ENCODE measurements at regions not wholly inside any gene's neighbourhood (a gene's known extent, or its start where the extent isn't known, plus 50 kb on each side); places are given as distances from the start of the nearest gene placed in this dataset.

DNA sequence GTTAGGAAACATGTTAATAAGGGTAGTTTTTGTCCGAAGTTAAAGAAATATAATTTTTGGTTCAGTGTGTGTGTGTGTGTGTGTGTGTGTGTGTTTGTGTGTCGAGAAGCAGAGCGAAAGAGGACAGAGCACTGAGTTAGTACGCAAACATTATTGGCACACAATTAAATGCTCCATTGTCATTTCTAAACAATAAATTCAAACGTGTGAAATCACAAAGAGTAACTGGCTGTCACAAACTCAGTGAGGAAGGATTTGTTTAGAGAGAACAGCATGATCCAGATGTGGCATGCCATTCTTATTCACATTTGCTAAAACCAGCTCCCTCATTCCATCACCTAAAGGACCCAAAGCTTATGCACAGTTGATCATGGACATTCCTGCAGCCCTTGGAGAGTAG is 970.8 kb downstream of the DTWD2 start:
- DNase-seq, result no peak

DNA sequence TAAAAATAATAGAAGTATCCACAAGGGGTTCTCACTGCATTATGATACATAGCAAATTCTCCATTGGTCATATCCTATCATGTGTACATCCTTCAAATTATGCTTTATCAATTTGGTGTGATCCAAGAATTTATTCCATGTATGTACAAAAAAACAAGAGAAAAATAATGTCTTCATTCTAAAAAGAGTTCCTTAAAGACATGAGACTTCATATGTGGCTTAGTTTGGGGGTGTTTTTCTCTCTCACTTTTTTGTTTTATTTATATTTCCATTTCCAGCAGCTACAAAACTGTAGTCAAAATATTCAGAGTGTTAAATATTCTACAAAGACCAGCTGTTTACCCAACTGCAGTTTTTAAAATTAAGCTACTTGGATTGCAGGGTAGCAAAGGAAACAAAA is 972.0 kb downstream of the DTWD2 start:
- DNase-seq, result no peak

DNA sequence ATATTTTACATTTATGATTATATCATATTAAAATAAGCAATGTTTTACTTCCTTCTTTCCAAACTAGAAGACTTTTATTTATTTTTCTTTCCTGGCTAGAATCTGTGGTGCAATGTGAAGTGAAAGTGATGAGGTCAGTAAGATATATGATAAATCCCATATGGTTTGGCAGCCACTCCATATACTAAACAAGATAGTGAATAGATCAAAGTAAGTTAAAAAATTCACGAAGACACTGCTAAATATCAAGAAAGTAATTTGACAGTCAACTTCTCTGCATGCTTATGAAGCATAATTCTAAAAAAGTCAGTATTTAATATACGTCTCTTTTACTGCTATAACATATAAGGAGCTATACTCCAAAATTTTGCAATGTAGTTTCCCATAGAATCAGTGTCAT is 972.8 kb downstream of the DTWD2 start:
- no peak for DNase-seq

DNA sequence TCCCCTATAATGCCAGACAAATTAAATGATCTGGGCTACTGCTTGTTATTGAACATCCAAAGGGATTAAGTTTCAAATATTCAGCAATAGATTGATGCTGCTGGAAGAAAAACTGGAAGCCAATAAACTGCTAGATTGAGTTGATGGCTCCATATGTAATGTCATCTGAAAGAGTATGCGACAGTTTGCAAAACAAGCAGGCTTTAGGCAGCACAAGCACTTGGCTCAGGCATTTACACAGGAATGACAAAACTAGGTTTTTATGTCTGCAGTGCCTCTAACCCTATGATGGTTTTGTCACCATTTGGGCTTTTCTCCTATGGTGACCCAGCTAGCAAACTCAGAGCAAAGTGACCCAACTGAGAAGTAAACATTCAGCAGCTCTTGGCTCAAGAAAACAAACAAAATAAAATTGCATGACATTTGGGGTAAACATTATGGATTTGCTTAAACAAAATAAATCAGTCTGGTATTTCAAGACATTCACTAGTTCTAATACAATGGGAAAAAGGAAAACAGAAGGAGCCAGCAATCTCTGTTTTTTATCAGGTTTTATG is 978.5 kb downstream of the DTWD2 start:
- DNase-seq, result no peak

DNA sequence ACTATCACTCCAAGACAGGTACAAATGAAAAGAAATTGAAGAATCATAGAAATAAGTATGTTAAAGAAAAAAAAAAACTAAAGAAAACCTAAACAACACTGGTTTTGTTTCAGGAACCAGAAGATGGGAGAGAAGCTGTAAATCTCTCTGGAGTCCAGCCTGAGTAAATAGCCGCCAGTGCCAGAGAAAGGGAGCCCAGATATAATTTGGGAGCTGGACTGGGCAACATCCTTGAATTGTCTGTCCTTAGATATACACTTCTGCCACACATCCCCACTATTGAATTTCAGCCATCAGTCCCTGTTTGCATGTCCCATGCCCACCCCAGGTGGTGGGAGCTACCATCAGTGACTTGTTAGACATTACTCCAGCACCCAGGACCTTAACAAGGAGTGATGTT is 979.6 kb downstream of the DTWD2 start:
- no peak for DNase-seq

DNA sequence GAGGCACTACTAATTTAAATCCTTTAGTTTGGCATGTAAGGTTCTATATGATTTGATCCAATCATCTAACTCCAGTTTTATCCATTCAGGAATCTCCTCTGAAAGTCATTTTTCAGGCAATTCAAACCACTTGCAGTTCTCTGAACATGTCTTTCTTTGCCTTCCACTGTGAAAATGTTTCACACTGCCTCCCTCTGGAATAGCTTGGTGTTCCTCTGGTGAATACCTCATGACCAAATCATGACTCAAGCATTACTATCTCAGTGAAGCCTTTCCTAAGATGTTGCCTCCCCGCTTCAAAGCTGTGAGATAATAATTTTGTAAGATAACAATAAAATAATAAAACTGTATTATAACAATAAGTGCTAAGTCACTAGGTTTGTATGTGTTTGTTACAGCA is 981.1 kb downstream of the DTWD2 start:
- DNase-seq, result no peak

DNA sequence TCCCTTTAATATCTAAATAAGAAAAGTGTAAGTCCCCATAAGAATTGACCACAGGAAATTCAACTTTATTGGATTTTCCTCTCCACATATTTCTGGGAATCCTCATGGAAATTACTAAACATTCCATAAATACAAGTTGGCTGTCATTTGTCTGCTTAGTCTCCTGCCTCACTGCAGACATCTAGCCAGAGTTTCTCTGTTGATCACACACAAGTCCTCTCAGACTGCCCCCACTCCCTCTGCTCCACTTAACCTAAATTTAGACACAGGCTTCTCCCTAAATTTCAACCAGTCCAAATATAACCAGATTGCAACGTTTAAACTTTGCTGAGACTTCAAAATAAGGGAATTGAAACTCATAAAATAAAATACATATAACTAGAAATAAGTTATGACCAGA is 982.1 kb downstream of the DTWD2 start:
- no peak for DNase-seq

DNA sequence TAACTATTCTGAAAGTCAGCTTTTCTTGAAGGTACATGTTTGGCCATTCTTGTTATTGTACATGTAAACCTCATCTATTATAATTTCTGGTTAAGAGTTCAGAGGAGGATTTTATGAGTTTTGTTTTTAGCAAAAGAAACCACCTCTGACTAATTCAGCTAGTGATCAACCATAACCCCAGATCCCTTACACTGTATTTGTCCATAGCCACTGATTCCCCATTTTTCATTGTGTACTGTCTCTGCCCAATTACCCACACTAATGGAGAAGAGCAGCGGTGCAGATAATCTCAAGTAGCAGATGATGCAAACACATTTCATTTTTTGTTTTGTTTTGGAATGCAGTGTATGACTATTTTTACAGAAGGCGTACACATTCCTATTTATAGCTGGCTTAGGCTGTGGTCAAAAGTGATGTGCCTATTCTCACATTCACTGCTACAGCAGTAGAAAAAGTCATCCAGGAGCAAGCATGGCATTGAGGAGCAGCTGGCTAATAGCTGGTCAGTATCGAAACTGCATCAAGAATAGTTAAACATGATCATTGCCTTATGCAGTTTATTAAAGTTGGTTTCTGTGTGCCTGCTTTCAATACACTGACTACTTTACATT is 988.3 kb downstream of the DTWD2 start:
- no peak for DNase-seq

DNA sequence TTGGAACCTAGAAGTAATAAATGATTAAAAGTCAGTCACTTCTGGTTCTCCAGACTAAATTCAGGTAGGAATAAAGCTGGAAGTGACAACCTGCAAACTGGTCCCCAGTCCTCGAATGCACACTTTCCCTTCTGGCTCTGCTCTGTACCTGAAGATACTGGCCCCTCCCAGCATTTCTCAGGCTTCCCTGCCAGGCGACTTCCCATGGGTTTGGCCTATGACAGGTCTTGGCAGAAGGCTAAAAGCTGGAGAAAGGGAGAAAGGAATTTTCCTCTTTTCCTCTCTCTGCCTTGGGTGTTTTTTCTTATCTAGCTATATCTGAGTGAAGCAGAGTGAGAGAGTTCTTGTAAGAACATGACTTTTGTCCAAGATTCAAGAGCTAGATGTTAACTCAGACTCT is 1005.7 kb downstream of the DTWD2 start:
- DNase-seq, result no peak

DNA sequence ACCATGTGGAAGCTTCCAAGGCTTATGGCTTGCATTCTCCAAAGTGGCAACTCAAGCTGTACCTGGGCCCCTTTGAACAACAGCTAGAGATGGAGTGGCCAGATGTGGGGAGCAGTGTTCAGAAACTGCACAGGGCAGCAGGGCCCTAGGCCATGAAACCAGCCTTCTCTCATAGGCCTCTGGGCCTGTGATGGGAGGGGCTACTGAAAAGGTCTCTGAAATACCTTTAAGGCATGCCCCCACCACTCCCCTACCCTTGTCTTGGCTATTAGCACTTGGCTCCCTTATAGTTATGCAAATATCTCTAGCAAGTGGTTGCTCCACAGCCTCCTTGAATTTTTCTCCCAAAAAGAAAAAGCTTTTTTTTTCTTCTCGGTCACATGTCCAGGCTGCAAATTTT is 1014.6 kb downstream of the DTWD2 start:
- no peak for DNase-seq

DNA sequence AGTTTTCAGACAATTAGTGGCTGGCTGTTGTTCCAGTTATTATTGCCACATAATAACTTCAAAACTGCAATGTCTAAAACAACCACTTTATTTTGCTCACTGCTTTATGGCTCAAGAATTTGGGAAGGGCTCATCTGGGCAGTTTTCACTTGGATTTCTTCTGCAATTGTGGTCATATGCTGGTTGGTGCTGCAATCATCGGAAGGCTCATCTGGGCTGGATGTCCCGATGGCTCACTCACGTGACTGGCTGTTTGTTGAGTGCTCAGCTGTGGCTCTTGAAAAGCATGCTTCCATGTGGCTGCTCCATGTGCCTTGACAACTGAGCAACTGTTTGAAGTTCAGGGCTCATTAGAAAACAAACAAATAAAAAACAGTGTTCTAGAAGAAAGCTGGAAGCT is 1032.5 kb downstream of the DTWD2 start:
- no peak for DNase-seq

DNA sequence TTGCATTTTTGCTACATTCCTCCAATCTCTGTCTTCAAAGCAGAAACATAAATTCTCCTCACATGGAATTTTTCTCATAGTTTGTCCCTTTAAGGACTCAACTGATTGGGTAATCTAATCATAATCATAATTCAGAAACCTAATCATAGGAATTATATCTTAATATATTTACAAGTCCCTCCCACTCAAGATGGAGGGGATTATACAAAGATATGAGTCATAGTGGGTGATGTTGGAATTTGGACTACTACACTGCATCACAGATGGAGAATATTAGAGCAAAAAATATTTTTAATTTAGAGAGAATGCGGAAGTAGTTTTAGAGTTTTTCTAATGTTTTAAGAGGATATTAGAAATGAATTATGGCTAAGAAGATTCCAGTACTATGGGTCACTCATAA is 1034.0 kb downstream of the DTWD2 start:
- no peak for DNase-seq

DNA sequence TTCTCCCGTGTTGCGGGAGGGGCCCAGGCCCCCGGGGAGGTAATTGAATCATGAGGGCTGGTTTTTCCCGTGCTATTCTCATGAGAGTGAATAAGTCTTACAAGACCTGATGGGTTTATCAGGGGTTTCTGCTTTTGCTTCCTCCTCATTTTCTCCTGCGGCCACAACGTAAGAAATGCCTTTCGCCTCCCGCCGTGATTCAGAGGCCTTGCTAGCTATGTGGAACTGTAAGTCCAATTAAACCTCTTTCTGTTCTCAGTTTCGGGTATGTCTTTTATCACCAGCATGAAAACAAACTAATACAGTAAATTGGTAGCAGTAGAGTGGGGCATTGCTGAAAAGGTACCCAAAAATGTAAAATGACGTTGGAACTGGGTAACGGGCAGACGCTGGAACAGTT is 1035.1 kb downstream of the DTWD2 start:
- DNase-seq, result no peak

DNA sequence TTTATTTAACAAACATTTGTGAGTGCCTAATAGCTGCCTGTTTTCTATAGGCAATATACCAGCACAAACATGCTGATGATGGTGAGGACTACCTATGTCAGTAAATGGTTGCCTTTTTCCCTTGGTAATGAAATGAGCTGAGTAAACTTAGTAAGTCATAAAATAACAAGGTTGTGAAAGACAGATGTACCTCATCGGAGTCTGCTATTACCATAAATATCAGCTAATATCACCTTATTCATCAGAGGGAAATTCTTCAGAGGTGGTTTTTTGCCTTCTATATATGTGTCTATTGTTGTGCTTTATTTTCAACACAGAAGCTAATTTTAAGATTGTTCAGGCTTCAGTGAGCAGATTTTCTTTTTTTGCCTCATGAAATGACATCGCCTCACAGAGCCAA is 1040.5 kb downstream of the DTWD2 start:
- no peak for DNase-seq

DNA sequence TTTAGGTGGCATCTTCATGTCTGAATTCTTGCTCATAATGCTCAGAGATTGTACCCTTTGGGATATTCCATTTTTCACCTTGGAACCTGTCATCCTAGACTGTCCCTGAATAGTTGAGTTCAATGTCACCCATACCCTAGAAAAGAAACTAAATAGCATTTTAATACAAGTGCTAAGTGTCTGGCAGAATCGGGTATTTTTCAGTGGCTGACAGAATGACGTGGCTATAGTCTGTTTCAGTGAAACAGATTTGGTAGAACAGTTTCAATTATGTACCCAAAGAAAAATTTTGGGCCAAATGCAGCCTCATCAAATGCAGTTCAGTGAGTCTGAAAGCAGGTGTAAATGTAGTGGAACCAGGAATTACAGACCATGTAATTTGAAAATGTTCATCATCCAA is 1041.2 kb downstream of the DTWD2 start:
- no peak for DNase-seq

DNA sequence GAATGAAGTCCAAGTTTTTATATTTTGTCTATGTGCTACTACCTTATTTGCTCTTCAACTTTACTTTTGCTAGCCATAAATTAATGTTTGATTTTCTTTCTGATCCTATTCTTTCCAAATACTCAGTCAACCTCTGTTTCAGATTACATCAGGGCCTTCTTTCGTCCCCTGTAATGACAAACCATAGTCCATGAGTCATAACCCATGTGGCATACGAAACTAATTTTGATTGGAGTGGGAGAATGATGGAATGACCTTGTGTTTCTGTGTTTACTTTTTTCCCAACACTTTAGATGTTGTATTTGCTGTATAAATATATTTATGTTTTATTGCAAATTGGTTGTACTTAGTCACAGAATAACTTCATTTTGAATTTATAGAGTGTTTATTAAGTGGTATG is 1043.1 kb downstream of the DTWD2 start:
- DNase-seq, result no peak

DNA sequence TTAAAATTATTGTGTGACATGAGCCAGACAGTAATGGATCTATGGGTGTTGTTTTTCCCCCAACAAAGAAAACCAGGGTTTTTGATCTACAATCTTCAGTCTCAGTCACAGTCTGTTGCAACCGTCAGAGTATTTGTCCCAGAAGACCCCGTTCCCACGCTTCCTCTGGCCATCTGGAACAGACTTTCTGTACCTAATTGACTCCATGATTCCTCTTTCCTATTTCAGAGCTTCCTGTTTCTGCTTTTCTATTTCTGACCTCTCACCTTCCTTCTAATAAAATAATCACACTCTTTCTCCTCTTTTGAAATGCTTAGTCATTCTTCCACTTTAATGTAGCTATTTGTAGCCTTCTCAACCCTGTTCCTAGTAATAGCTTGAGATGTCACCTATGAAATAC is 1044.8 kb downstream of the DTWD2 start:
- no peak for DNase-seq

DNA sequence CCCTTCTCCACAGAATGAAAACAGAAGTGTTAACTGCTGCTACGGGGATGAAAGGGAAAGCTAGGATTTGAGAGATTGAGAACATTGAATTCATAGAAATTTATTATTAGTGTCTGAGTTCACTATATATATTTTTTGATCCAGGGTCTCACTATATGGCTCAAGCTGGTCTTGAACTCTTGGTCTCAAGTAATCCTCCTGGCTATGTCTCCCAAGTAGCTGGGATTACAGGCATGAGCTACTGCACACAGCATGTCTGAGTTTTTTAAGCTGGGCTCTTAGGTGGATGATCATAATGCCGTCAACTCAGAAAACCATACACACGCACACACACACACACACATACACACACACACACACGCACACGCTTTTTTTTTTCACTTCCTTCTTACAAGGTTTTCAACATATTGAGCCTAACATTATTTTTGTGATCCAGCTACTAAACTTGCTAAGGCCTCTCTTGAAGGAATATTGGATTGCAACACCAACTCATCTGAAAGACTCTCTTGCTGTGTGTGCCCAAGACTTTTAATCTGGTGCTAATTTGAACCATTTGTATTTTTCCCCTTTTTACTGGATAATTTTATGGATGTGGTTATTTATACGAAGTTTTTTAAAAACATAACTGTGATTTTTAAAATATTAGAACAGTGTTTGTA is 1045.4 kb downstream of the DTWD2 start:
- DNase-seq, result no peak

DNA sequence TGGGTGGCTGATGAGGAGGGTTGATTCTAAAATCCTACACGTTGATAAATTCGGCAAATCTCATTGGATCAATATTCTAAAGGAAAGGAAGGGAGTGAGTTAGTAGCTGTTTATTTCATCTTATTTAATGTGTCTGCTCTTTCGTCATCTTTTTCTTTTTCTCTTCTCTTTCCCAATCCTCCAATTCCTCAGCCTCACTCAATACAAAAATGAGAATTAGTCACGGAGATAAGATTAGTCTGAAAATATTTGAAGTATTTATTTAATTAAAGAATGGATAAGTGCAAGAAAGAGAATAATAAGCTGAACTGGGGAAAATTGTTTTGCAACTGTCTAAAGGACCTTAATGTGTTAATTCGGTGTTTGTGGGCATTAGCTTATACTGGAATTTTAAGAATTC is 1095.1 kb downstream of the DTWD2 start:
- no peak for DNase-seq

DNA sequence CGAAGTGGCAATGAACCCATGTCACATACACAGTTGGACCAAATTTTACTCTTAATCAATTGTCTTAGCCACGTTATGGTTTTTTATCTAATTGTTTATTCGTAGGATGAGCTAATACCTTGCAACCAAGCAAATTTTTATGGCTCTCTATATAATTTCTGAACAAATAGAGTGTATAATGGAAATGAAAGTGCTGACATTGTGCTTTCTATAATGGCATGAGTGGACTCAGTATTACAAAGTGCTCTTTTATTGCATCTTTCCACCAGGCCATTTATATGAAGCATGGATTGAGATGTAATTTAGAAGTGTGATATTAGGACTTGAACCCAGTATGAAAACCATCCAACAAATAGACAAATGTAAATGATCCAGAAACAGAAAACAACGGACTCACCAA is 1096.0 kb downstream of the DTWD2 start:
- DNase-seq, result no peak

DNA sequence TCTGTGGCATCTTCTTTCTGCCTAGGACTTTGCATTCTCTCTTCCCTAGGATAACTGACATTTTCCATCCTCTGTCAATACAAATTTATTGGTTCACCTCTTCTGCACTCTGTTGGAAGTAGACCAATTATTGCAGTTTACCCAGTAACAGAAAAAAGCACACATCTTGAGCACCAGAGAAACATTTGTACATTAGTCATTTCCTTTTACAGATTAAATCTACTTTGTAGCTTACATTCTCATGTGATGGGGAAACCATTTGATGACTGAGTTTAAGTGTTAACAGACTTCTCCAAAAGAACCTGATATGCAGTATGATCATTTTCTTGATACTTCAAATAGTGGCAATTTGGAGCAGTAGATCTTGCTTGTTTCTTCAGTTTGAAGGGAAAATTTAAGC is 1098.8 kb downstream of the DTWD2 start:
- no peak for DNase-seq

DNA sequence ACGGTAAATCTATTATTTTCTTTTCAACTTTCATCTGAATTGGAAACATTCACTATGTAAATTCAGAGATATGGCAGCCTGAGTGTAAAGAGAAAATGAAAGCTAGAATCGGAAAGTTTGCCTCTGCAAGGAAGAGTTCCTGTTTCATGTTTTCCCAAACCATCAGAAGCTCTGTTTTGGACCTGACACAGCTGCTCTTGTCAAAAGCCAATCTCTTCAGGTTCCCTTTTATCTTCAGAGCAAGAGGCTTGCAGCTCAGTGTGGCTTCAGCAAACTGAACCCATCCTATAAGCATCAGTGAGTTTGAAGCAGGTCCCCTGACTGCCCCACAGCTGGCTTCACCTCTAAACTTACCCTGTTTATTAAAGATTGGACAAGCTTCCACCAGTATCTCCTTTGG is 1099.7 kb downstream of the DTWD2 start:
- no peak for DNase-seq

DNA sequence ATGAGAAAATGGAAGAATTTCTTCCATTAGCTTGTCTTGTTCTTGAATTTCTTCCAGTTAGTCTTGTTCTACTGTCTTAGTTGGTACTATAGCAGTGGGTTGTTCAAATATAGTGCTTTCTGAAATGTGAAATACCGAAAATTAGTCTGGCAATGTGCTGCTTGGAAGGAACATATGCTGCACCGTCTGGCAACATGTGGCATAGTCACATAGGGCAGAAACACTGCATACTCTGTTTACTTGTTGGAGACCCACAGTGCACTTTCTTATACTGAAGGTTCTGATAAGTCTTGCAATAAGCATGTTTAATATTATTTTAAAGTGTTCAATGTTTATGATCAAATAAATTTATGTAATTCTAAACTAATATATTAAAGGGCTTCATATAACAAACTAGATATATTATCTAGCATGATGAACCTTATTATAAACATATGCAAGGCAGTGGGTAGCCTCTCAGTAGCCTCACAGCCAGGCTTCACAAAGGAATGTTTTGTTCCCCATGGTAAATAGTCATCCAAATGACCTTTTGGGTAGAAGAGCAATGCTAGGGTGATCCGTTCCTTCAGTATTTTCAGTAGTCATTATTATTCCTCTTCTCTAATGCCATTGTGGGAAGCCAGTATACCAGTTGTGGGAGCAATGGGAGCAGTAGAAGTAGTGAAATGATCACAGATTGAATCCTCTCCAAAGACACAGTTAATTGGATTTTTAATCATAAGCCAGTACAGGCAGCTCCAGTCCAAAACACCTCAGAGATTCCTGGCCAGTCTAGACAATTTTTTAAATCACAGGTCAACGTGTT is 1106.7 kb downstream of the DTWD2 start:
- DNase-seq, result no peak

DNA sequence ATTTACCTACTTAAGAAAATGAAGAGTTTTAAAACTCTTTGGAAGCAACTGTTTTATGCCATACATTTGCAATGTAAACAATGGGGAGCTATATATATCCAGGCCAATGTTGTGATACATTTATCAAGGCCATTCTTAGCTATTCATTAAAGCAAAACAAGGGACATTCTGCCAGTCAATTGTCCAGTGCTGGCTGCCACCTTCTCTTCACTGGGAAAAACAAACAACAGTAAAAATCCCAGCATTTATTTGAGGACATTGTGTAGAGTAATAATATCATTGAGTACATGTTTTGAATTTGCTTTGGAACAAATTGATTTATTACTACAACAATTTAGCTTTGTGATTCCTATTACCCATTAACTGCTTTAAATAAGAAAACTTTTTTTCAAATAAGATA is 1107.4 kb downstream of the DTWD2 start:
- no peak for DNase-seq

Measured in NCI-H2107 (cell line).